ENCODE measurements at regions not wholly inside any gene's neighbourhood (a gene's known extent, or its start where the extent isn't known, plus 50 kb on each side); places are given as distances from the start of the nearest gene placed in this dataset.
"Not testable (repeated sequence)": the region's sequence is repeated elsewhere in the genome, so short reads cannot be mapped to it uniquely, and the experiment has no call there.

GRCh38 chr14:51595881-51596455, 55.7 kb upstream of the FRMD6 start:
- no peak for DNase-seq

GRCh38 chr14:51596488-51597117, 55.1 kb upstream of the FRMD6 start:
- no peak for DNase-seq

GRCh38 chr14:51597261-51598001, 54.3 kb upstream of the FRMD6 start:
- DNase-seq, result no peak

GRCh38 chr14:51598924-51599600, 52.6 kb upstream of the FRMD6 start:
- not testable (repeated sequence) for DNase-seq

GRCh38 chr14:51600658-51601057, 51.1 kb upstream of the FRMD6 start:
- no peak for DNase-seq
